Lower lobe of right lung (tissue), 2 donors: ENCODE measurements at regions not wholly inside any gene's neighbourhood (a gene's known extent, or its start where the extent isn't known, plus 50 kb on each side); places are given as distances from the start of the nearest gene placed in this dataset.

Experiments
- ATAC-seq, 2 donors: fragments of 200-7000 bp; cut with Tn5 transposase; one replicate each; pipeline ENCODE4 v1.9.1; 2020 to 2022; ENCODE audit warnings: mild to moderate bottlenecking in 2 of 2, moderate library complexity in 2 of 2
- DNase-seq: peaks from one replicate; pipeline ENCODE4 v3.0.0-alpha.2; 2020
- H3K27ac ChIP-seq: fragments of 200-600 bp; one replicate; pipeline ENCODE4 v1.8.0; 2022
- H3K27me3 ChIP-seq: fragments of 200-600 bp; one replicate; pipeline ENCODE4 v1.8.0; 2022; ENCODE audit warnings: low read depth
- H3K36me3 ChIP-seq: fragments of 200-600 bp; one replicate; pipeline ENCODE4 v1.8.0; 2022; ENCODE audit warnings: mild to moderate bottlenecking
- H3K4me1 ChIP-seq: fragments of 200-600 bp; one replicate; pipeline ENCODE4 v1.8.0; 2022
- H3K4me3 ChIP-seq: fragments of 200-600 bp; one replicate; pipeline ENCODE4 v1.8.0; 2022; ENCODE audit warnings: mild to moderate bottlenecking
- H3K9me3 ChIP-seq: fragments of 200-600 bp; one replicate; pipeline ENCODE4 v1.8.0; 2022
- CTCF ChIP-seq: fragments of 200-600 bp; IDR thresholded peaks from one replicate; pipeline ENCODE4 v1.8.0; 2022; ENCODE audit warnings: antibody characterized with exemption, mild to moderate bottlenecking
- intact Hi-C: fragments of 100-400 bp; cut with DNase I; formaldehyde crosslinking; loops from one replicate; pipeline ENCODE4 v1.11.0; 2022
- donor health status: DM: no; HTN: yes; CAD: no; lungs with severe emphysema.

DNA sequence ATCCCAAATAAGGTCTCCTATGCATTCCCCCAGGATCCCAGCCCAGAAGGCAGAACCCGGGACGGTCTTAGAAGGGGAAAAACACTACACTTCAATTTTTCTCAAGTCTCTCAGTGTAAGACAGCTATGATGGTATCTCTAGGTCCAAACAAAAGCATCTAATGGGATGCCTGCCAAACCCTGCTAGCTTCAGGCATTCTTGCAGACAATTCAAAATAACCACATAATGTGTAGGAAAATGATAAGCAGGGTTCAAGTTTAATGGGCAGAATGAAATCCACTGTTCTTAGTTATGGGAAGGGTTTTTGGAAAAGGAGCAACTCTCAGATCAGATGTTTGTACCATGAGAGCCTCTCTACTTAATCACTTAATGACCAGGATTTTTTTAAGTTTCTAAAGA is 119.8 kb upstream of the ANO1 start:
- no peaks in the 10 kb centered on the region for H3K9me3 ChIP-seq
- intact Hi-C loops, result no loop called here
- TF ChIP-seq CTCF, result no peak
- H3K27me3 ChIP-seq, result peaks cover 8% of the 10 kb centered on the region
- DNase-seq, result no peak
- H3K36me3 ChIP-seq, result no peaks in the 10 kb centered on the region
- H3K27ac ChIP-seq, result no peak overlapping the region
- no peaks in the 10 kb centered on the region for H3K4me1 ChIP-seq
- ATAC-seq, result no peak
- H3K4me3 ChIP-seq, result no peak overlapping the region

DNA sequence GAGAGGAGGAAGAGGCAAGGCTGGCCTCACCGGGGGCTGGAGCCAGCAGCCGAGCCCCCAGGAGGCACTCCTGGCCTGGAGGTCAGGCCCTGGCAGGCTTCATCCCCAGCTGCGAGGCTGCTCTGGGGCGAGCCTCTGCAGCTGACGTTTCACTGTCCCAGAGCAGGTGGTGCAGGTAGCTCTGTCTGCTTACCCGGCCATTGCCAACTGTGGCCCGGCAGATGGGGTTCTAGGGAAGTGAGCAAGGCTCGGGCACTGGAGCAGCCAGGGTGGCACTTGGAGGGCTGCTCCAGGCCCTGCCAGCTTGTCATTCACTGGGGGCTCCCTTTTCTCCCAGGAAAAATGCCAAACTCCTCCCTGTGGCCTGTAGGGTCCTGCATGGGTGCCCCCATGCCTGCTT is 118.7 kb upstream of the ANO1 start:
- ATAC-seq (no peak), DNase-seq (no peak)
- TF ChIP-seq CTCF, result no peak

GRCh38 chr11:69961738-69962137 is 116.4 kb upstream of the ANO1 start:
- Histone ChIP-seq H3K4me3 (no peak overlapping the region), H3K27ac (no peak overlapping the region), H3K36me3 (no peaks in the 10 kb centered on the region), H3K27me3 (peaks cover 8% of the 10 kb centered on the region), H3K4me1 (no peaks in the 10 kb centered on the region), H3K9me3 (no peaks in the 10 kb centered on the region)
- TF ChIP-seq CTCF, result no peak
- intact Hi-C loops, result no loop called here
- ATAC-seq (no peak), DNase-seq (no peak)

More for the DNA sequence above, 118.7 kb upstream of the ANO1 start:
- Histone ChIP-seq H3K27ac (no peak overlapping the region), H3K36me3 (no peaks in the 10 kb centered on the region), H3K4me3 (no peak overlapping the region), H3K4me1 (no peaks in the 10 kb centered on the region), H3K9me3 (no peaks in the 10 kb centered on the region), H3K27me3 (peaks cover 8% of the 10 kb centered on the region)
- intact Hi-C loops, result no loop called here

GRCh38 chr11:69962152-69962551 is 116.0 kb upstream of the ANO1 start:
- ATAC-seq, result no peak
- H3K4me3 ChIP-seq, result no peak overlapping the region

GRCh38 chr11:69963533-69964246 is 114.4 kb upstream of the ANO1 start:
- DNase-seq (no peak), ATAC-seq (no peak)
- H3K4me3 ChIP-seq, result no peak overlapping the region
- no peak for TF ChIP-seq CTCF
- H3K4me1 ChIP-seq, result peaks cover 11% of the 10 kb centered on the region
- intact Hi-C loops, result no loop called here
- no peaks in the 10 kb centered on the region for H3K36me3 ChIP-seq
- no peak overlapping the region for H3K27ac ChIP-seq
- H3K9me3 ChIP-seq, result no peaks in the 10 kb centered on the region
- peaks cover 8% of the 10 kb centered on the region for H3K27me3 ChIP-seq

More at GRCh38 chr11:69962152-69962551, 116.0 kb upstream of the ANO1 start:
- no peak for TF ChIP-seq CTCF
- Histone ChIP-seq H3K36me3 (no peaks in the 10 kb centered on the region), H3K27me3 (peaks cover 8% of the 10 kb centered on the region), H3K9me3 (no peaks in the 10 kb centered on the region), H3K4me1 (no peaks in the 10 kb centered on the region), H3K27ac (no peak overlapping the region)
- intact Hi-C loops, result no loop called here
- no peak for DNase-seq
